Stimulated activated CD4-positive, alpha-beta T cell treated with anti-CD3 and anti-CD28 coated beads, Interleukin-1b, Interleukin-23, amount 100 ng/mL, for 48 hours (primary cell): ENCODE measurements at regions not wholly inside any gene's neighbourhood (a gene's known extent, or its start where the extent isn't known, plus 50 kb on each side); places are given as distances from the start of the nearest gene placed in this dataset.
"Not testable (repeated sequence)": the region's sequence is repeated elsewhere in the genome, so short reads cannot be mapped to it uniquely, and the experiment has no call there.

Experiments
- DNase-seq: peaks from one replicate; pipeline ENCODE4 v3.0.0-alpha.2; 2020

- DNase-seq = peak; percentile 30
These were observed 83.9 kb upstream of the ZNG1F start for GRCh38 chr9:41272879-41273548.

DNA sequence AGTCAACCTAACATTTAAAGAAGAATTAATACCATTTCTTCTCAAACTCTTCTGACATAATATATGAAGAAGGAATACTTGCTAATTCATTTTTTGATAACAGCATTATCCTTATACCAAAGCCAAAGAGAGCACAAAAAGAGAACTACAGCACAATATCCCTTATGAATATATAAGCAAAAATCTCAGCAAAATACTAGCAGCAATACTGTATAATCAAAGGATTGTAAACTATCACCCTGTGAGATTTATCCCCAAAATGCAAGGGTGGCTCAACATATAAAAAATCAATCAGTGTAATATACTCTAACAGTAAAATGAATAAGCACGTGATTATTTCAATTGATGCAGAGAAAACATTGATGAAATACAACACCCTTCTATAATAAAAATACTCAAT is 81.9 kb upstream of the ZNG1F start:
- DNase-seq = not testable (repeated sequence)

DNA sequence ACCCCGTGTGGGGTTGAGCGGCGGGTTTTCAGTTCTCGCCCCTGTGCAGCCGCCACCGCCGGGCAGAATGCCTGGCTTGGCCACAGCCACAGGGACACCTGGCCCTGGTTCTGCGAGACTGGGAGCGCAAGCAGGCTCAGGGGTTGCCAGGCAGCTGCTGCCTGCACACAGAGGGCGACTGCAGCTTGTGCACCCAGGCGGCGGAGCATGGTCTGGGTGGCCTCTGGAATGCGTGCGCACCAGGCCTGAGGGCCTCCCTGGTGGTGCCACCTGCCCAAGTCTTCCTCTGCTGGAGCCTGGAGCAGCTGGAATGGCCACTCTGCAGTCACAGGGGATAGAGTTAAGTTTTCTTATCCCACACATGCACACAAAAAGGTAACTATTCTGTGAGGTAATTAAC is 80.4 kb upstream of the ZNG1F start:
- DNase-seq = not testable (repeated sequence)

DNA sequence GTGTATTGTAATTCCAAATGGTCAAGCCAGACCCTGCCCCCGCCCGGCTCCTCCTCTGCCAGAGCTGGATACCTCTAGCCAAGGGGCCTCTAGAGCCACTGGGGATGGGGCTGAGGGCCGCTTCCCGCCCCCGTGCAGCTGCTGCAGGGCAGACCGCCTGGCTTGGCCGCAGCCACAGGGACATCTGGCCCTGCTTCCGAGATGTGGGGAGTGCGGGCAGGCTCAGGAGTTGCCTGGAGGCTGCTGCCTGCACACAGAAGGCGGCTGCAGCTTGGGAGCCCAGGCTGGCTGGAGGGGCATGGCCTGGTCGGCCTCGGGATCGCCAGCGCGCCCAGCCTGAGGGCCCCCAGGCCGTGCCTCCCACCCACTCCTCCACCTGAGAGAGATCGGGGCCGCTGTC is 79.9 kb upstream of the ZNG1F start:
- not testable (repeated sequence) for DNase-seq

- not testable (repeated sequence) for DNase-seq
These were observed 77.5 kb upstream of the ZNG1F start for GRCh38 chr9:41266602-41267001.

- DNase-seq = not testable (repeated sequence)
These were observed 76.9 kb upstream of the ZNG1F start for GRCh38 chr9:41266000-41266399.

- DNase-seq = not testable (repeated sequence)
These were observed 62.9 kb upstream of the ZNG1F start for GRCh38 chr9:41251973-41252372.

GRCh38 chr9:41251101-41251500 is 62.0 kb upstream of the ZNG1F start:
- DNase-seq = not testable (repeated sequence)

- not testable (repeated sequence) for DNase-seq
These were observed 57.6 kb upstream of the ZNG1F start for GRCh38 chr9:41246702-41247101.
